CD4-positive, alpha-beta T cell treated with Interleukin-2 at 100 ng/mL for 4 hours (primary cell): ENCODE measurements at regions not wholly inside any gene's neighbourhood (a gene's known extent, or its start where the extent isn't known, plus 50 kb on each side); places are given as distances from the start of the nearest gene placed in this dataset.
"Not testable (repeated sequence)": the region's sequence is repeated elsewhere in the genome, so short reads cannot be mapped to it uniquely, and the experiment has no call there.

Experiments used
- DNase-seq: peaks from one replicate; pipeline ENCODE4 v3.0.0-alpha.2; 2020; ENCODE audit warnings: low spot score

DNA sequence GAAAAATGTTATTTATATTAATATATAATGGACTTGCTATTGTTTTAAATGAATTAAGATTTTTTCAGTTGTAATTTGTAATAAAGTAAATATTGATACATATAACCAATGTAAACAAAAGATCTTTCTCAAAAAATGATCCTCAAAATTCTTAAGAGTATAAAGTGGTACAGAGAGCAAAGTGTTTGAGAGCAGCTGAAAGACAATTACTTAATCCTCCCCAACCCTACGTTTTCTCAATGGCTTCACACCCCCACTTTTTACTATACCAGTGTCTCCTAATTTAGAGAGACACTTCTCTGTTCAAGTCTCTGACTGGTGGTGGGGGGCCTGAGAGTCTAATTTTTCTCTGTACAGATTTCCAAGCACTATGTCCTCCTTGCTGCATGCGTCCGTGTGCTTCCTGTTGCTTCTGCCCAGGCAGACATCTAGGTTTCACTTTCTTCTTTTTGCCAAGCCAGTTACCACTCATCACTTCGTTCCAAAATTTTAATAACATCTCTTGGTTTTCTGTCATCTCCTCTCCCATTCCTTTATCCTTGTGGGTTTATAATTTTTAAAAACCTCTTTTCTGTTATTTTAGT lies 276.3 kb upstream of the DNAJC19 start:
- DNase-seq = no peak

DNA sequence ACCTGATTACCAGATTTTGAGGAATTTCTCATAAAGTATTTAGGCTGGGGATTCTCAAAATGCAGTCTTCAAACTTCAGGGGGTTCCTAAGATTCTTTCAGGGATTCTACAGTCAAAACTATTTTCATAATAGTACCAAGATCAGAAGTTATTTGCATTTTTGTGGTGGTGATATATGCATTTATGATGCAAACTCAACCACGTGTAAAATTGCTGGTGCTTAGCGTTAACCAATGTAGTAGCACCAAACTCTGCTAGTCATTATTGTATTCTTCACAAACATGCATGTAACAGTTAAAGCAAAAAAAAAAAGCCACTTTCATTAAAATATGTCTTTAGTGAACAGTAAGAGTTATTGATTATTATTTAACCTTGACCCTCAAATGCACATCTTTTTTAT lies 274.9 kb upstream of the DNAJC19 start:
- no peak for DNase-seq

DNA sequence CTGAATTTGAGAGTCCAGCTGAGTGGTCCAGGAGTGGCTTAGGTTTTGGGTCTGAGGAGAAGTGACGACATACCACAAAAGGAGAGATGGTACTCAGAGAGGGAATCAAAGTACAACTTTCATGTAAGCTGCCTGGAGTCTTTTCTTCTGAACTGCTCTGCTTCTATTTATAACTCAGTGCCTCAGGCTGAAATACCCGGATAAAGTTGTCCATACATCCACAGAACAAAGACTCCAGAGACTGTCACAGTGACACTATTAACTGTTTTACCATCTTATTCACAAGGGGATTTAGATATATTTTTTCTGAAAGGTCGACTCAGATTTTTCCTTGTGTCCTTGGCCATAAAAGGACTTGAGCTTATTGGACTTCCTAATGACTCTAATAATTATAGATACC lies 264.3 kb upstream of the DNAJC19 start:
- no peak for DNase-seq

DNA sequence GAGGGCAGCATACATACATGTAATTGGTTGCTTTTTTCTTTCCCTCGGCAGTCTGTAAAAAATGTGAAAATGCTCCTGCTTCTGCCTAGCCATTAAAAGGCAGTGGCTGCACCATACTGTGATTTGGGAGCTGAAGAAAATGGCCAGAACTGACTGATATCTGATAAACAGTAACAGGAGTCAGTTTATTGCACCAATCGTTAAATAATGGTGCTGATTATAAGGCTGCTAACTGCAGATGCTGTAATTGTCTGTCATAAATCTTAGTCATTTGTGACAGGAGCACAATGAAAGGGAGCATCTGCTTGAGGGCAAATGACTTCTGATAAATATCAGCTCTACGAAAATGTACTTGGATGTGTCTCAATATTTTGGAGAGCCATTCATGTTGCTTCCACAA lies 263.1 kb upstream of the DNAJC19 start:
- DNase-seq = no peak

DNA sequence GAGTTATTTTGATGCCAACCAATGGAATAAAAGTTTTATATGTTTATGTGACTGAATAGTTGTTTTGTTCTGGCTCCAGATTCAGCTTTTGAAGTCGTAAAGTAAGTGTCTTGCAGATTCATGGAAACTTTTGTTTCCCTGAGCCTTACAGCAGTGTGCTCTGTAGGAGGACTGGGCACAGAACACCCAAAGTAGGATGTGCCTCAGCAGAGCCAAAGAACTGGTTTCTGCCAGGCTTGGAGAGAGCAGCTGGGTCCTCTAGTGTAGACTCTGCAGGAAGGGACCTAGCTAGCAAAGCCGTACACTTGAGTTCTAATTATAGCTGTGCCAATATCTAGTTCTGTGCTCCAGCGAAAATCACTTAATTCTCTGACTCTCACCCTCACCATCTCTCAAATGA lies 261.2 kb upstream of the DNAJC19 start:
- no peak for DNase-seq

DNA sequence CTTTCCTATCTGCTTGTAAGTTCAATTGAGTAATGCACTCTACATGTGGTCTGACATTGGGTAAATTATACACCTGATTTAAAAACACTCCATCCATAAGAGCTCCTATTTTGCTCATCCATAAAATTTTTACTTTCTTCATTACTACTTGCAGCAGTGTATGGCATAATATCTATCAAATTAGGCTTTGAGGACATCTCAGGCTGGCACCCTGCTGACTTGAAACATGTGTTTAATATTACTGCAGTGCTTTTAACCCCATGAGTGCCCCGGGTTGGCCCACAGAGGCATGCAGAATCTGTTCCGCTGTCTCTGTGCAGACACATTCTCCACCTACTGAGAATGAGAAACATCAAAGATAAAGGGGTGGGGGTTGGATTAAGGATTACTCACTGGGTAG lies 249.9 kb upstream of the DNAJC19 start:
- DNase-seq = no peak

DNA sequence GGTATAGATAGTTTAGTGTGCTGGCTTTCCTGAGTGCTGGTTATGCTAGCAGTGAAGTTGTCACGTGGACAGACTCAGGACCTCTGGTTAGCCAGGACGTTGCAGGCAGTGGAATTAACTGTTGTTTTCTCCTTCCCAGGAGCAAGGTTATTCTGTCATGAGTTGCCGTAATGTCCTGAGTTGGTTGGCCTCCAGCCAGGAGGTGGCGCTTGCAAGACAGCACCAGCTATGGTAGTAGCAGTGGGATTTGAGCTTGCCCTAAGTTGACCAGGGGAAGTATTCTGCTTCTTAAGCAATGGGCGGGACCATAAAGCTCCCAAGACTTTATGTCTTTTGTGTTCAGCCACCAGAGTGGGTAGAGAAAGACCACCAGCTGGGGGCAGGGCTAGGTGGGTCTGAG lies 240.7 kb upstream of the DNAJC19 start:
- no peak for DNase-seq

DNA sequence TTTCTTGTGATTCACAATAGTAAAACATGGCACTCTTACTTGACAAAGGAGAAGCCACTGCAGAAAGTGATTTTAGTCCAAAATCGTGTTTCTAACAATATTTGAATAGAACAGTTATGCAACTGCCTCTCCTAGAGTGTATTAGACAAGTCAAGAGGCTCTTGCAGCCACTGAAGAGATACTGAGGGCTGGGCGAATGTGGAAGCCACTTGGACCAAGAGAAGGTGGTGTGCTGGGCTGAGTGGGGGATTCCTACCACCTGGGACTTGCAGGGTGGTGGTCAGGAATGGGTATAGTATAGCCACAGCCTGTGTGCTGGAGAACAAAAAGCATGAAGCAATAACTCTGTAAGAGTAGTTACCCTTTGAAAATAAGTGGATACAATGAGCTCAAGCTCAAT lies 223.8 kb upstream of the DNAJC19 start:
- DNase-seq = no peak

DNA sequence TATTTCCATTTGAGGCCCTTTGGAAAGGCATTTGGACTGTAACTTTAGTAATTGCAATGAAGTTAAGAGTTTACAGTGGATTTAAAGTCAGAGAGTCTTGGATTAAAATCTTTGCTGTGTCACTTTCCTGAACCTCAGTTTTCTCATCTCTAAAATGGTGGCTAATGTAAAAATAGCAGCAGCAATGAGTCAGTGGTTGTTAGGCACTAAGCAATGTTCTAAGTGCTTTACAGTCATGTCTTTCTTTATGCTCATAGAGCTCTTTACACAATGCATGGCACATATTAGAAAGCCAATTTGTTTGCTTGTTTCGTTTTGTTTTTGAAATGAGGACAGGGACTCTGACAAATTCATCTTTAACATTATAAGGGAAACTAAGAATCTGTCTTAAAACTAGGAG lies 222.7 kb upstream of the DNAJC19 start:
- DNase-seq = no peak

DNA sequence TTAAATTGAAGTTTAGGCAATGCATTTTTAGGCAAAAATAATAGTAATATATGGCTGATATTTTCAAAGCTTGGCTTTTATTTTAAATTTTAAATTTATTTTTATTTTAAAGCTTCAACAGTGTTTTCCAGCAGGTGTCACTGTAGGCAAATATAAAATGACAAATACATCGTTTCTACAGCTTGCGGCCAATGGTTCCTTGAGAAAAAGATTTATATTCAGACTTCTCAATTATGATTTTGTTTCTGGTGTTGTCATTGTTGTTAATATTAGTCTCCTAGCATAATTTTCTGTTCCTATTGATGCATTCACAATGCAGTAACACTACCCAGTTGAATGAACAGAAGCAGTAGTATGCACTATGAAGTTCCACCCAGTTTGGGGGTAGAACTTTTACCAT lies 220.7 kb upstream of the DNAJC19 start:
- no peak for DNase-seq

DNA sequence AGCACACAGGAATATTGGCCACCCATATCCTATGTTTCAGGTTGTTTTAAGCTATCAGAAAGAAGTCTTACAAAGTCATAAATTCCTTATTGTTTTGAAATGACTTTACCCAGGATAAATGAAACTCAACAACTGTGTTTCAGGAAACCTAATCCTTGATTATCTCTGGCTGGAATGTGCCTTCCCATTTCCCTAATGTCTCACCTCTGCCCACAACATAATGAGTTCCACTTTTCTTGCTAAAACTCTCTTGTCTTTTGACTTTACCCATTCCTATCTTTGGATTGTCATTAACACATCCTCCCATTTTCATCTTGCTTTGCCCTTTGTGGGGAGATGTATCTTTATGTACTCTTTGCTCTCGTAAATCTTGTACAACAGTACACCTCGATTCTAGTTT lies 200.0 kb upstream of the DNAJC19 start:
- no peak for DNase-seq

DNA sequence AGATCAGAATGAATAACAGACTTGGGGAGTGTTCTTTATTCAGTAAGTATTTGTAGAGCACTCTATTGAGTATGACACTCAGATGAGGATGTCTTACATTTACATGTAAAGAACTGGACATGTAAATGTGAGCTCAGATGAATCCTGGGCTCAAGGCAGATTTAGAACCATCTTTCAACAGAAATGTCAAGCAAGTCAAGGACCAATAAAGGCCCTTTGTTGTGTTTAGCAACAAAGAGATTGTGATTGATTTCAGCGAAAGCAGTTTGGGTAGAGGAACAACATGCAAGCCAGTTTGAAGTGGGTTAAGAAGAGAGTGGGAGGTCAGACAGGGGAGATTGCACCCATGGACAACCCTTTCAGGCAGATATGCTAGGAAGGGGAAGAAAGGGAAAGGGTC lies 194.2 kb upstream of the DNAJC19 start:
- no peak for DNase-seq

DNA sequence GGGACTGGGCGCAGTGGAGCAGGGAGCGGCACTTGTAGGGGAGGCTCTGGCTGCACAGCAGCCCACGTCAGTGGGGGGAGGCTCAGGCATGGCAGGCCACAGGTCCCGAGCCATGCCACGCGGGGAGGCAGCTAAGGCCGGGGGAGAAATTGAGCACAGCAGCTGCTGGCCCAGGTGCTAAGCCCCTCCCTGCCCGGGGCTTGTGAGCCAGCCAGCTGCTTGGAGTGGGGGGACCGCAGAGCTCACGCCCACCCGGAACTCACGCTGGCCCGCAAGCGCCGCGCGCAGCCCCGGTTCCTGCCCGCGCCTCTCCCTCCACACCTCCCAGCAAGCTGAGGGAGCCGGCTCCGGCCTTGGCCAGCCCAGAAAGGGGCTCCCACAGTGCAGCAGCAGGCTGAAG lies 193.5 kb upstream of the DNAJC19 start:
- DNase-seq = not testable (repeated sequence)

DNA sequence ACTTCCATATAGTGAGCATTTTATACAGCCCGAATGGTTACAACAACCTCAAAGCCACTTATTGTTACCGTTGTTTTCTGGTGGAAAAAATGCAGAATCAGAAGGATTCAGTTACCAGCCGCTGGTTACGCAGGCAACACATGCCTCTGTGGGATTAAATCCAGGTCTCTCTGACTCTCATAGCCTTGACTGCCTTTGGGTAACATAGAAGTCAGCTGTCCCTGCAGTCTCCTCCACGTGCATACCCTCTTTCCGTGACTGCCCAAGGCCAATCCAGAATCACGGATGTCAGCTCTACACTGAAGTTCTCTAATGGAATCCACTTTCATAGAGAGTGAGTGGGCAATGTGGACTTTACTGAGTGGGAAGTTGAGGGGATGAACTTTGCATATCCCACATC lies 189.5 kb upstream of the DNAJC19 start:
- DNase-seq = no peak

DNA sequence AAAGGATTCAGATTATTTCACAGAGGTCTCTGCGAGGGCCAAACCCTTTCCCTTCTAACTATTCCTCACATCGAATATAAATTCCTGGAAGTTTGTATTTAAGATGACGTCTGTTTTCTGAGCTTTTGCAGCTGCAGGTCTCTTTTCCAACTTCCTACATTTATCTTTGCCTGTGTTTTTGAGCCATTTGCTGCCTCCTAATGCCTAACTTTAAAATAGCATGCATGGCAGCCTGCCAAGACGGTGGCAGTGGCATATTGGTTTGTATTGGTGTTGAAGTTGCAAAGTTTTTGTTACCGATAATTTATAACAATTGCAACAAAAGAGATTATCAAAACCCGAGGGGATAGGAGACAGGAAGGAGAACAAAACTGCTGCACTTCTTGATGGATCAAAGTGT lies 187.1 kb upstream of the DNAJC19 start:
- DNase-seq = no peak

DNA sequence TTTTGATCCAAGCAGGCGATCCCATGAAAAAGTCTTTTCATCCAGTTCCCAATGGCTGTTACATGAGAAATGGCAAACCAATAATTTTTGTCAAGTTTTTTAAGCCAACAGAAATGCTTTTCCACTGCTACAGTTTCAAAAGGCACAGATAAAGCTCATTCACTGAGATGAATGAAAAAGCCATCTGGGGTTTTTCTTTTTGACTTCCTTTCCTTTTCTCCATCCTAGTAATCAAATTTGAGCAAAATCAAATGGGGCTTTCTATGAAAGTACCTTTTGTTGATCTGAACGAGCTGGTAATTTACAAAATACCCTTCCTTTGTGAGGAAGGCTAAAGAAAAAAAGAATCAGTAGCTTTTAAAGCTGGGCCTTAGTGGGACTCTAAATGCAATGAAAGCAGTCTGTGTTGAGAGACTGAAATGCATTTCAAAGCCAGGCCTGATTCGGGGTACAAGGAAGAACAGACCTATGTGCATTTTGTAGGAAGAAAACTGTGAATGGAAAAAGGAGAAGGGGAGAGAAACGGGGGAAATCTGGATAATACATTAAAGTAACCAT lies 185.2 kb upstream of the DNAJC19 start:
- DNase-seq = no peak

DNA sequence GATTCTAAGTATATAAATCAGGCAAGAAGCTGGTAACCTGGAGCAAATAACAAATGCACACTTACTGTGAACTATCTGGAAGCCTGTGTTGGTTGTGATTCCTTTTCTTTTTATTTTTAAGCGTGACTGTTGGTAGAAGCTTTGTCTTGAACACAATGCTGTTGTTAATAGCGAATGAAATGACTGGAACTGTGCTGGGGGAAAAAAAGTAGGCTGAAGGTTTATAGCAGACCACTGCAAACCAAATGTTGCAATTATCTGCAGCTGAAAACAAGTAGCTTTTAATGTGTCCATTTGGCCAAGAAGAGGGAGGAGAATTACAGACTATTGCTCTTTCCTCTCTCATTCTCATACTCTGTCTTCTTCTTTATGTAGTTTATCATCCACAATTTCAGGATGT lies 184.5 kb upstream of the DNAJC19 start:
- DNase-seq = no peak

DNA sequence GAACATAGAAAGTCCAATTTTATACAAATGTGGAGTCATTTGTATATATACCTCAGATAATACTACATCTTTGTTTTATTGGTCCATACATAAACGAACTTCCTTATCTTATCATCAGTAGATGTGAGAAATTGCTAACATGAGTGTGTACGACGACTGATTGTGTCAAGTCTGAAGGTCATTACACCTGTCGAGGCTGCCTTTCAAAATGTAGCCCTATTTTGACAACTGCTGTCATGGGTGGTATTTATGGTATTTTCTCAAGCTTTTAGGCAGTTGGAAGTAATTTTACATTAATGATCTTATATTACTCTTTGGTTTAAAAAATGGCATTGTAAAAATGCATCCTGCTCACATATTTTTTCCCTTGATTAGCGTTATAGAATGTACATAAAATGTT lies 183.7 kb upstream of the DNAJC19 start:
- no peak for DNase-seq

DNA sequence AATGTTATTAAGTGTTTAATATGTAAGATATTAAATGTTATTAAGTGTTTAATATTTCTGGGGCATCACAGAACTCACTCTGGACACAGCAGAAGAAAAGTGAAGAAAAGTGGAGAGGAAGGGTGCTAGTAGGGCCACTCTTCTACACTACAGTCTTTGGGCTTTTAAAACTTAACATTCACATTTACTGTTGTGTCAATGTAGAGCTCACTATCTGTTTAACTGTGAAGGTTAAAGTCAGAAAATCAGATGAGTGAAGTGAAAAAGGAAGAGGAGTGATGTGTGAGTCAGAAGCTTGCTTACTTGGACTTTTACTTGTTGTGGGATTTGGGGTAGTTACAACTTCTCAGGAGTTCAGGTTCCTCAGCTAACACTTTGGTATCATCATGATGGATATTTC lies 145.3 kb upstream of the DNAJC19 start:
- DNase-seq = no peak

DNA sequence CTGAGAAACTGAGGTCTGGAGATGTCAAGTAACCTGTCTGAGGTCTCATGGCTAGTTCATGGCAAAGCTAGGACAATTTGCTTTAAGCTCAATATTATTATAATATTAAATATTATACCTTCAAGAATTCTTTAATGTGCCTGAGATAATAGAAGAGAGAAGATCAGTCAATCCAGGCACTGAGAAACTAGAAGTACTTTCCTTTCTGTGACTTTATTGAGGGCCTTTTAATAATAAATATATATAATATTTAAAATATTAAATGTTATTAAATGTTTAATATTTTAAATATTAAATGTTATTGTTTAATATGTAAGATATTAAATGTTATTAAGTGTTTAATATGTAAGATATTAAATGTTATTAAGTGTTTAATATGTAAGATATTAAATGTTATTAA lies 144.3 kb upstream of the DNAJC19 start:
- no peak for DNase-seq

DNA sequence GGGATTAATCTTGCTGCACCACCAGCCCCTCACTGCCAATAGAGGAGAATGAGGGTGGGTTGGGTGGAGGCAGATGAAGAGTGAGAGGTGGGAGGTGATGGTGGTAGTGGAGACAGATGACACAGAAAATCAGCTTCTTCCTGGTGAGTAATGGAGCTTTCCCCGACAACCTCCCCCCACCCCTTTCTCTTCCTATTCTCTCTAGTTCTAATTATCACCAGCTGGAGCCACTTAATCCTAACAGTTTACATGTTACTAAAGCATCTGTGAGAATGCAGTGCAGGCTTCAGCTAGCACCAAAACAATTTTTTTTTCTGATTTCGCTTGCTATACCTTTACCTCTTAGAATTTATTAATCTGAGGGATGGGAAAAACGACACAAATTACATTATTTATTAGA lies 116.1 kb upstream of the DNAJC19 start:
- DNase-seq = no peak

DNA sequence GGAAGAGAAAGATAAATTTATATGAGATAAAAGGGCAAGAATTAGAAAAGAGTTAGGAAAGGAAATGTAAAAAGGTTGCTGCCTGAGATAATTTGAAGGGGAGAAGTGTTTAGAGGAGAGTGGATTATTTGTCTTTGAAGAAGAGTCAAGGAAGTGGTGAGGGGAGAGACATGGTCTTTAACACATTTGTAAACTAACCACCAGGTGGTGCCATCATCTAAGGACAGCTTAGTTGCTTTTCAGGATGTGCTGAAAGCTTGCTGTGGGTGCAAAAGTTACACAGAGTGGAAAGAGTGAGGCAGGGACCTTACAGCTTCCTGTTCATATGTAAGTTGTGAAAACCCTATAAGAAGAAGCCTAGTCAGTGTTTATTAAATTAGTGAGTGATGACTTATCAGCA lies 114.1 kb upstream of the DNAJC19 start:
- DNase-seq = no peak

DNA sequence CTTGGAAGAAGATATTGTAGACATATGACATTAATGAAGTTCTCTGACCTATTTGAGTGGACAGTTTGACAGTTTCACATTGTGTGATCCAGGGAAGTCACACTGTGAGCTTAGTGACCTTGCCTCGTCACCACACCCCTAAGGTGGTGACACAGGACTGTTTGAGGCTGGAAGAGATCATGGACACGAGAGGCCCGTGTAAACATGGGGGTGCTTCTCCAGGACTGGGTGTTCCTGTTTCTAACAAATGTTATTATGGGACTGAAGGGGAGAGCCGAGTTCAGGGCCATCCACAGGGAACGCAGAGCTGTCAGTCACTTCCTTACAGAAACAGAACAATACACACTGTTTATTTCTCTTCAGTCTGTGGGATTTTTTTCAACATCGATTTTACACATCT lies 96.5 kb upstream of the DNAJC19 start:
- no peak for DNase-seq

DNA sequence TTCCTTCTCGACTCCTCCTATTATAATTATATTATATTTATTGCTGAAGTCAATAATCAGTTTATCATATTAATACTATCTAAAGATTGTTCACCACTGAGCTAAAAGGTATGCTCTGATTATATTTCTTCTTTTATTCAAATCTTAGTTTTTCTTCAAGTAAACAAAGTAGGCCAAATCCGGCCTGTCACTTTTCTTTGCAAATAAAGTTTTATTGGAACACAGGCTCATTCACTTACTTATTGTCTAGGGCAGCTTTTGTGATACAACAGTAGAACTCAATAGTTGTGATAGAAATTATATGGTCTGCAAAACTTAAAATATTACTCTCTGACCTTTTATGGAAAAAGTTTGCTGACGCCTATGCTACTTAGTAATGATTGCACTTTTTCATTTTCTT lies 92.4 kb upstream of the DNAJC19 start:
- DNase-seq = no peak

DNA sequence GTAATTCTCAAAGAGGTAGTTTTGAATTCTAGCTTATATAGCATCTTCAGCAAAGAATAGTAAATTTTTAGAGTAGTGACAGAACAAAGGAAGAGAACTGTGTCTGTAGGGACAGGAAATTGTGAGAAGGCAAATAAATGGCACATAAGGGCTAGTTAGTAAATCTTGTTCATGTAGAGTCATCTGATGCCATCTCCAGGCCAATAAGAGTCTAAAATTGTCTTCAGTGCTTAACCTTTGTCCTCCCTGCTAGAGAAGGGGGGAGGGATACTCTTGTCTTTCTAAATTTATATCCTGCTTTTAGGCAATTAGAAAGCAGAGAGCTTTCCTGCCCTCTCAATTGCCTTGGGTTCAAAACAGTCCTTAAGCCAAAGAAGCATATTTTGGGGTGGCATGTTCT lies 87.0 kb upstream of the DNAJC19 start:
- no peak for DNase-seq
